HCT116 (cell line): ENCODE measurements at regions not wholly inside any gene's neighbourhood (a gene's known extent, or its start where the extent isn't known, plus 50 kb on each side); places are given as distances from the start of the nearest gene placed in this dataset.

Experiments
- ATAC-seq: fragments of 200-7000 bp; cut with Tn5 transposase; 2 replicates; pipeline ENCODE4 v1.9.1; 2020; ENCODE audit warnings: mild to moderate bottlenecking, moderate library complexity
- BruUV-seq: library from RNA; stranded (reverse); fragments of 400-500 nt; replicated peaks from 2 replicates; lab custom pipeline; 2021; lab: Mats Ljungman, UMichigan
- CTCF ChIA-PET: fragments of 300-600 bp; sonication (Branson Sonifier 250); formaldehyde crosslinking; loops from one replicate; lab custom pipeline; 2021; ENCODE audit warnings: antibody characterized with exemption; lab: Charles Lee
- POLR2A ChIA-PET: fragments of 300-600, 350-600 bp; sonication (Branson Sonifier 250); formaldehyde crosslinking; loops from one replicate; lab custom pipeline; 2021; ENCODE audit warnings: antibody characterized with exemption; lab: Charles Lee
- RAD21 ChIA-PET, 2 experiments: fragments of 300-600 bp; sonication (Branson Sonifier 250); formaldehyde crosslinking; loops; one replicate each; lab custom pipeline; 2023; ENCODE audit warnings: low total read pairs in 2 of 2; ENCODE audit not compliant: uncharacterized antibody in 2 of 2, unreplicated experiment in 2 of 2, low non-redundant PET in 1 of 2; lab: Charles Lee
- DNase-seq: peaks from one replicate; pipeline ENCODE4 v3.0.0-alpha.2; 2010; ENCODE audit warnings: low read depth, low spot score
- H2AFZ ChIP-seq: fragments of 200-600 bp; shearing (Covaris generic), sonication (generic); 2 replicates; pipeline ENCODE4 v1.6.1; 2017; ENCODE audit warnings: low read depth, mixed run types, mixed read lengths, antibody characterized with exemption, low read length; ENCODE audit not compliant: poor library complexity, severe bottlenecking
- H3K27ac ChIP-seq: 2 replicates; pipeline ENCODE4 v1.5.1; 2012; ENCODE audit warnings: low read depth, low read length
- H3K27me3 ChIP-seq: fragments of 200-600 bp; sonication (generic); 2 replicates; pipeline ENCODE4 v1.6.1; 2016; ENCODE audit warnings: mixed run types, low read length, mixed read lengths; ENCODE audit not compliant: insufficient read depth
- H3K36me3 ChIP-seq, 2 experiments: fragments of 200-500 bp in 1 of 2; fragments of 200-600 bp in 1 of 2; sonication (Bioruptor generic) in 1 of 2; sonication (generic) in 1 of 2; 2 replicates each; pipeline versions ENCODE4 v1.5.1 to v1.6.1; 2014 to 2016; ENCODE audit warnings: low read length in 2 of 2, inconsistent platforms in 1 of 2, mixed read lengths in 1 of 2, mixed run types in 1 of 2; ENCODE audit not compliant: insufficient read depth in 2 of 2, control insufficient read depth in 1 of 2
- H3K4me1 ChIP-seq, 2 experiments: fragments of 200-600 bp in 1 of 2; sonication (generic) in 1 of 2; 2 replicates each; pipeline versions ENCODE4 v1.5.1 to v1.6.1; 2012 to 2017; ENCODE audit warnings: low read length in 2 of 2, inconsistent platforms in 1 of 2, mild to moderate bottlenecking in 1 of 2, mixed read lengths in 1 of 2, mixed run types in 1 of 2, moderate library complexity in 1 of 2; ENCODE audit not compliant: insufficient read depth in 2 of 2, control insufficient read depth in 1 of 2
- H3K4me2 ChIP-seq: fragments of 200-600 bp; sonication (generic); 2 replicates; pipeline ENCODE4 v1.6.1; 2017; ENCODE audit warnings: mixed run types, low read length, mixed read lengths
- H3K4me3 ChIP-seq, 2 experiments: fragments of 200-600 bp in 1 of 2; sonication (generic) in 1 of 2; replicated peaks in 1 of 2; 2 replicates each; pipeline ENCODE4 v1.5.1; 2011 to 2016; ENCODE audit warnings: low read length in 2 of 2, control low read depth in 1 of 2, low read depth in 1 of 2, mild to moderate bottlenecking in 1 of 2, mixed read lengths in 1 of 2, mixed run types in 1 of 2
- H3K79me2 ChIP-seq: fragments of 200-600 bp; sonication (generic); 2 replicates; pipeline ENCODE4 v1.6.1; 2017; ENCODE audit warnings: mild to moderate bottlenecking, mixed run types, low read length, moderate library complexity, mixed read lengths; ENCODE audit not compliant: insufficient read depth
- H3K9ac ChIP-seq: fragments of 200-600 bp; sonication (generic); 2 replicates; pipeline ENCODE4 v1.6.1; 2016; ENCODE audit warnings: low read length, mixed read lengths
- H3K9me2 ChIP-seq: fragments of 200-600 bp; sonication (generic), shearing (Covaris generic); 2 replicates; pipeline ENCODE4 v1.6.1; 2017; ENCODE audit warnings: mixed run types, mild to moderate bottlenecking, moderate library complexity; ENCODE audit not compliant: insufficient read depth
- H3K9me3 ChIP-seq, 2 experiments: fragments of 200-500 bp in 1 of 2; fragments of 200-600 bp in 1 of 2; sonication (Bioruptor generic) in 1 of 2; sonication (generic) in 1 of 2; 2 replicates each; pipeline ENCODE4 v1.6.1; 2014 to 2017; ENCODE audit warnings: low read length in 2 of 2, mixed read lengths in 2 of 2, inconsistent platforms in 1 of 2, low read depth in 1 of 2, mild to moderate bottlenecking in 1 of 2, mixed run types in 1 of 2, moderate library complexity in 1 of 2; ENCODE audit not compliant: control insufficient read depth in 1 of 2, insufficient read depth in 1 of 2
- H4K20me1 ChIP-seq: fragments of 200-600 bp; sonication (generic), shearing (Covaris generic); 2 replicates; pipeline ENCODE4 v1.6.1; 2017; ENCODE audit warnings: mixed run types, mild to moderate bottlenecking, moderate library complexity; ENCODE audit not compliant: insufficient read depth
- ATF3 ChIP-seq: IDR thresholded peaks from 2 replicates; pipeline ENCODE4 v1.6.1; 2012
- CBX3 ChIP-seq: IDR thresholded peaks from 2 replicates; pipeline ENCODE4 v1.6.1; 2012; ENCODE audit warnings: low read depth
- CEBPB ChIP-seq: IDR thresholded peaks from 2 replicates; pipeline ENCODE4 v1.6.1; 2012; ENCODE audit warnings: low read depth
- CTCF ChIP-seq, 3 experiments: fragments of 200-600 bp in 1 of 3; sonication (generic) in 1 of 3; IDR thresholded peaks in 2 of 3; conservative IDR thresholded peaks in 1 of 3; 2 replicates each; pipeline ENCODE4 v1.5.1; 2012 to 2017; ENCODE audit warnings: low read depth in 2 of 3, low read length in 2 of 3, antibody characterized with exemption in 1 of 3, borderline replicate concordance in 1 of 3, control low read depth in 1 of 3, mild to moderate bottlenecking in 1 of 3, mixed read lengths in 1 of 3, mixed run types in 1 of 3, moderate library complexity in 1 of 3; ENCODE audit not compliant: insufficient read depth in 1 of 3
- EGR1 ChIP-seq: IDR thresholded peaks from 2 replicates; pipeline ENCODE4 v1.6.1; 2012; ENCODE audit warnings: low read depth
- ELF1 ChIP-seq: IDR thresholded peaks from 2 replicates; pipeline ENCODE4 v1.6.1; 2012; ENCODE audit warnings: low read depth, borderline replicate concordance
- EZH2 ChIP-seq: fragments of 200-600 bp; sonication (generic); IDR thresholded peaks from 2 replicates; pipeline ENCODE4 v1.6.1; 2017; ENCODE audit warnings: antibody characterized with exemption, mixed run types
- EZH2phosphoT487 ChIP-seq: fragments of 200-600 bp; IDR thresholded peaks from 2 replicates; pipeline ENCODE4 v1.6.1; 2018; ENCODE audit warnings: antibody characterized with exemption, borderline replicate concordance
- FOSL1 ChIP-seq: IDR thresholded peaks from 2 replicates; pipeline ENCODE4 v1.6.1; 2012; ENCODE audit warnings: low read depth
- JUND ChIP-seq: IDR thresholded peaks from 2 replicates; pipeline ENCODE4 v1.6.1; 2012
- MAX ChIP-seq: IDR thresholded peaks from 2 replicates; pipeline ENCODE4 v1.6.1; 2012
- POLR2A ChIP-seq: IDR thresholded peaks from 2 replicates; pipeline ENCODE4 v1.7.0; 2011; ENCODE audit warnings: borderline replicate concordance; ENCODE audit not compliant: insufficient read depth, insufficient read length; ENCODE audit errors: extremely low read depth
- REST ChIP-seq: IDR thresholded peaks from 2 replicates; pipeline ENCODE4 v1.6.1; 2012; ENCODE audit warnings: low read depth
- SIN3A ChIP-seq: IDR thresholded peaks from 2 replicates; pipeline ENCODE4 v1.6.1; 2012; ENCODE audit warnings: low read depth
- SP1 ChIP-seq: IDR thresholded peaks from 2 replicates; pipeline ENCODE4 v1.6.1; 2012; ENCODE audit warnings: low read depth
- SRF ChIP-seq: IDR thresholded peaks from 2 replicates; pipeline ENCODE4 v1.6.1; 2012; ENCODE audit warnings: low read depth
- TCF7L2 ChIP-seq: IDR thresholded peaks from 2 replicates; pipeline ENCODE4 v1.7.0; 2011; ENCODE audit warnings: borderline replicate concordance, inconsistent platforms; ENCODE audit not compliant: insufficient read depth, insufficient read length; ENCODE audit errors: extremely low read depth
- YY1 ChIP-seq: IDR thresholded peaks from 2 replicates; pipeline ENCODE4 v1.6.1; 2011; ENCODE audit warnings: low read length, low read depth, moderate library complexity, mild to moderate bottlenecking; ENCODE audit not compliant: insufficient replicate concordance; ENCODE audit errors: extremely low read depth
- ZBTB33 ChIP-seq: IDR thresholded peaks from 2 replicates; pipeline ENCODE4 v1.6.1; 2011; ENCODE audit warnings: mild to moderate bottlenecking, low read length, moderate library complexity; ENCODE audit not compliant: insufficient replicate concordance; ENCODE audit errors: extremely low read depth
- intact Hi-C: fragments of 100-400 bp; cut with micrococcal nuclease; formaldehyde crosslinking; loops from 2 replicates; pipeline ENCODE4 v1.10.0; 2022

GRCh38 chr14:83960832-83961512 is 1569.0 kb upstream of the FLRT2 start:
- no peaks in the 10 kb centered on the region for H3K36me3 ChIP-seq
- no peak overlapping the region for H2AFZ ChIP-seq
- peaks cover 4 to 20% of the 10 kb centered on the region in 2 experiments; a peak in 2 of 4 replicates for H3K9me3 ChIP-seq
- H3K27ac ChIP-seq, result no peak overlapping the region
- H3K9me2 ChIP-seq, result no peaks in the 10 kb centered on the region
- H3K79me2 ChIP-seq, result no peaks in the 10 kb centered on the region
- ChIA-PET RAD21 (no interaction called here), POLR2A (no interaction called here), CTCF (no interaction called here)
- no peak overlapping the region for H3K9ac ChIP-seq
- H3K4me1 ChIP-seq, result no peaks in the 10 kb centered on the region
- intact Hi-C loops, result no loop called here
- no peaks in the 10 kb centered on the region for H3K27me3 ChIP-seq
- ATAC-seq (no peak), DNase-seq (no peak)
- no TSS peak for BruUV-seq
- H3K4me2 ChIP-seq, result no peak overlapping the region
- H4K20me1 ChIP-seq, result no peaks in the 10 kb centered on the region
- no peak overlapping the region for H3K4me3 ChIP-seq
- TF ChIP-seq YY1 (no peak), SP1 (no peak), MAX (no peak), CEBPB (no peak), CBX3 (no peak), EZH2phosphoT487 (no peak), CTCF (IDR thresholded peaks at IDR 0.05 in 2 of 3, conservative IDR thresholded peaks at IDR 0.05 in 1 of 3; ENCODE audit: borderline replicate concordance in 1 of 3, insufficient read depth in 1 of 3, low read depth in 2 of 3, low read length in 2 of 3) (no peak), TCF7L2 (no peak), FOSL1 (no peak), SRF (no peak), REST (no peak), POLR2A (no peak), EZH2 (no peak), ELF1 (no peak), EGR1 (no peak), ATF3 (no peak), SIN3A (no peak), JUND (no peak), ZBTB33 (no peak)
